ENCODE measurements at regions not wholly inside any gene's neighbourhood (a gene's known extent, or its start where the extent isn't known, plus 50 kb on each side); places are given as distances from the start of the nearest gene placed in this dataset.

DNA sequence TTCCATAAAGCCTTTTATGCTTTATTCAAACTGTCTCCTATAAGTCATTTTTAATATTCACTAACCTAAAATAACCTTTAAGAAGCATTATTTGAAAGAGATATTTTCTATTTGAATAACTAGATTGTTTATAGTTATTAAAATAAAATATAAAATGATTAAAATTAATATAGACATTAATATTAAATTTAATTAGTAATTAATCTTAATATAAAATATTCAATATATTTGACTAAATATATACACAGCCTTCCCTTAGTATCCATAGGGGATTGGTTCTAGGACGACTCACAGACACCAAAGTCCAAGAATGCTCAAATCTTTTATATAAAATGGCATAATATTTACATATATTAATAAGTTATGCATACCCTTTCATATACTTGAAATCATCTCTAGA lies 1014.1 kb downstream of the TBL1XR1 start:
- TF ChIP-seq EZH2 (IDR thresholded peaks at IDR 0.05; ENCODE audit: insufficient read depth, poor library complexity, severe bottlenecking) (no peak), EZH2phosphoT487 (IDR thresholded peaks at IDR 0.05; ENCODE audit: insufficient read depth, low read depth) (no peak)
